Kidney (tissue), 13 donors: ENCODE measurements at regions not wholly inside any gene's neighbourhood (a gene's known extent, or its start where the extent isn't known, plus 50 kb on each side); places are given as distances from the start of the nearest gene placed in this dataset.

ENCODE experiments used
- DNase-seq, 5 donors: peaks; one replicate each; pipeline ENCODE4 v3.0.0-alpha.2; 2013 to 2020
- FAIRE-seq: peaks from 2 replicates; lab custom pipeline; 2012; peaks lifted over from hg19 to GRCh38; lab: Jason Lieb, UNC
- H3K27ac ChIP-seq, 2 donors: one replicate each; pipeline ENCODE4 v1.7.0; 2013; ENCODE audit warnings: low read depth in 2 of 2, low read length in 2 of 2, inconsistent platforms in 1 of 2
- H3K27me3 ChIP-seq: one replicate; pipeline ENCODE4 v1.7.1; 2013; ENCODE audit warnings: low read length, inconsistent platforms; ENCODE audit not compliant: control insufficient read depth, insufficient read depth
- H3K36me3 ChIP-seq, 3 donors: one replicate each; pipeline versions ENCODE4 v1.7.0 to v1.7.1; 2013; ENCODE audit warnings: low read length in 3 of 3, control low read depth in 1 of 3, inconsistent platforms in 1 of 3; ENCODE audit not compliant: insufficient read depth in 3 of 3, control insufficient read depth in 2 of 3
- H3K4me1 ChIP-seq, 3 donors: one replicate each; pipeline versions ENCODE4 v1.7.0 to v1.7.1; 2013; ENCODE audit warnings: low read length in 3 of 3, inconsistent platforms in 1 of 3, low read depth in 1 of 3; ENCODE audit not compliant: control insufficient read depth in 2 of 3, insufficient read depth in 2 of 3
- H3K4me3 ChIP-seq, 3 donors: one replicate each; pipeline versions ENCODE4 v1.7.0 to v1.8.1; 2013; ENCODE audit warnings: low read length in 3 of 3, control low read depth in 1 of 3, inconsistent platforms in 1 of 3
- H3K9ac ChIP-seq, 3 donors: one replicate each; pipeline versions ENCODE4 v1.7.0 to v1.7.1; 2013; ENCODE audit warnings: low read length in 3 of 3, control low read depth in 1 of 3, inconsistent platforms in 1 of 3
- H3K9me3 ChIP-seq, 3 donors: one replicate each; pipeline versions ENCODE4 v1.7.0 to v1.7.1; 2013; ENCODE audit warnings: low read length in 3 of 3, control low read depth in 1 of 3, inconsistent platforms in 1 of 3; ENCODE audit not compliant: control insufficient read depth in 2 of 3, insufficient read depth in 1 of 3
- CTCF ChIP-seq: IDR thresholded peaks from 3 replicates; pipeline ENCODE4 v1.5.1; 2012; ENCODE audit warnings: mild to moderate bottlenecking, moderate library complexity, borderline replicate concordance; ENCODE audit not compliant: insufficient read depth; ENCODE audit errors: extremely low read depth
- intact Hi-C: fragments of 100-400 bp; cut with DNase I; formaldehyde crosslinking; loops from one replicate; pipeline ENCODE4 v1.11.1; 2022
- donor health status: control.
- donor health status: control.
- donor health status: control.
- donor health status: control.
- donor health status: control.
- donor health status: DM: yes; HTN: yes; CAD: no.
- donor health status: Normal renal cell carcinoma (clear cell type).

GRCh38 chr3:69493157-69493556 lies 107.3 kb upstream of the FRMD4B start:
- Histone ChIP-seq H3K27ac (no peak overlapping the region), H3K4me1 (no peaks in the 10 kb centered on the region), H3K4me3 (no peak overlapping the region), H3K36me3 (no peaks in the 10 kb centered on the region), H3K9me3 (no peaks in the 10 kb centered on the region), H3K27me3 (no peaks in the 10 kb centered on the region), H3K9ac (no peak overlapping the region)
- no peak for TF ChIP-seq CTCF
- no peak for FAIRE-seq
- intact Hi-C loops: no loop called here
- no peak for DNase-seq

- Histone ChIP-seq H3K27me3 (no peaks in the 10 kb centered on the region), H3K4me3 (no peak overlapping the region), H3K36me3 (no peaks in the 10 kb centered on the region), H3K9ac (no peak overlapping the region), H3K27ac (no peak overlapping the region), H3K4me1 (no peaks in the 10 kb centered on the region), H3K9me3 (no peaks in the 10 kb centered on the region)
- FAIRE-seq (no peak), DNase-seq (no peak)
- TF ChIP-seq CTCF: no peak
- intact Hi-C loops: no loop called here
Observed at GRCh38 chr3:69491975-69492374, 106.1 kb upstream of the FRMD4B start.

- no peak overlapping the region for H3K9ac ChIP-seq
- H3K27me3 ChIP-seq: no peaks in the 10 kb centered on the region
- no peak overlapping the region for H3K4me3 ChIP-seq
- TF ChIP-seq CTCF: no peak
- no peaks in the 10 kb centered on the region for H3K9me3 ChIP-seq
- DNase-seq (no peak), FAIRE-seq (no peak)
- intact Hi-C loops: no loop called here
- H3K27ac ChIP-seq: no peak overlapping the region
- no peaks in the 10 kb centered on the region for H3K36me3 ChIP-seq
- H3K4me1 ChIP-seq: no peaks in the 10 kb centered on the region
Observed at GRCh38 chr3:69490971-69491370, 105.1 kb upstream of the FRMD4B start.

- no peaks in the 10 kb centered on the region for H3K9me3 ChIP-seq
Observed at GRCh38 chr3:69490235-69490634, 104.3 kb upstream of the FRMD4B start.

More at GRCh38 chr3:69490235-69490634, 104.3 kb upstream of the FRMD4B start:
- TF ChIP-seq CTCF: no peak
- Histone ChIP-seq H3K27ac (no peak overlapping the region), H3K36me3 (no peaks in the 10 kb centered on the region), H3K9ac (no peak overlapping the region), H3K4me1 (no peaks in the 10 kb centered on the region), H3K27me3 (no peaks in the 10 kb centered on the region), H3K4me3 (no peak overlapping the region)
- DNase-seq: no peak
- intact Hi-C loops: no loop called here
- FAIRE-seq: no peak
